HCT116 (cell line): ENCODE measurements at regions not wholly inside any gene's neighbourhood (a gene's known extent, or its start where the extent isn't known, plus 50 kb on each side); places are given as distances from the start of the nearest gene placed in this dataset.

Experiments
- ATAC-seq: fragments of 200-7000 bp; cut with Tn5 transposase; 2 replicates; pipeline ENCODE4 v1.9.1; 2020; ENCODE audit warnings: mild to moderate bottlenecking, moderate library complexity
- BruUV-seq: library from RNA; stranded (reverse); fragments of 400-500 nt; replicated peaks from 2 replicates; lab custom pipeline; 2021; lab: Mats Ljungman, UMichigan
- CTCF ChIA-PET: fragments of 300-600 bp; sonication (Branson Sonifier 250); formaldehyde crosslinking; loops from one replicate; lab custom pipeline; 2021; ENCODE audit warnings: antibody characterized with exemption; lab: Charles Lee
- POLR2A ChIA-PET: fragments of 300-600, 350-600 bp; sonication (Branson Sonifier 250); formaldehyde crosslinking; loops from one replicate; lab custom pipeline; 2021; ENCODE audit warnings: antibody characterized with exemption; lab: Charles Lee
- RAD21 ChIA-PET, 2 experiments: fragments of 300-600 bp; sonication (Branson Sonifier 250); formaldehyde crosslinking; loops; one replicate each; lab custom pipeline; 2023; ENCODE audit warnings: low total read pairs in 2 of 2; ENCODE audit not compliant: uncharacterized antibody in 2 of 2, unreplicated experiment in 2 of 2, low non-redundant PET in 1 of 2; lab: Charles Lee
- DNase-seq: peaks from one replicate; pipeline ENCODE4 v3.0.0-alpha.2; 2010; ENCODE audit warnings: low read depth, low spot score
- H2AFZ ChIP-seq: fragments of 200-600 bp; shearing (Covaris generic), sonication (generic); 2 replicates; pipeline ENCODE4 v1.6.1; 2017; ENCODE audit warnings: low read depth, mixed run types, mixed read lengths, antibody characterized with exemption, low read length; ENCODE audit not compliant: poor library complexity, severe bottlenecking
- H3K27ac ChIP-seq: 2 replicates; pipeline ENCODE4 v1.5.1; 2012; ENCODE audit warnings: low read depth, low read length
- H3K27me3 ChIP-seq: fragments of 200-600 bp; sonication (generic); 2 replicates; pipeline ENCODE4 v1.6.1; 2016; ENCODE audit warnings: mixed run types, low read length, mixed read lengths; ENCODE audit not compliant: insufficient read depth
- H3K36me3 ChIP-seq, 2 experiments: fragments of 200-500 bp in 1 of 2; fragments of 200-600 bp in 1 of 2; sonication (Bioruptor generic) in 1 of 2; sonication (generic) in 1 of 2; 2 replicates each; pipeline versions ENCODE4 v1.5.1 to v1.6.1; 2014 to 2016; ENCODE audit warnings: low read length in 2 of 2, inconsistent platforms in 1 of 2, mixed read lengths in 1 of 2, mixed run types in 1 of 2; ENCODE audit not compliant: insufficient read depth in 2 of 2, control insufficient read depth in 1 of 2
- H3K4me1 ChIP-seq, 2 experiments: fragments of 200-600 bp in 1 of 2; sonication (generic) in 1 of 2; 2 replicates each; pipeline versions ENCODE4 v1.5.1 to v1.6.1; 2012 to 2017; ENCODE audit warnings: low read length in 2 of 2, inconsistent platforms in 1 of 2, mild to moderate bottlenecking in 1 of 2, mixed read lengths in 1 of 2, mixed run types in 1 of 2, moderate library complexity in 1 of 2; ENCODE audit not compliant: insufficient read depth in 2 of 2, control insufficient read depth in 1 of 2
- H3K4me2 ChIP-seq: fragments of 200-600 bp; sonication (generic); 2 replicates; pipeline ENCODE4 v1.6.1; 2017; ENCODE audit warnings: mixed run types, low read length, mixed read lengths
- H3K4me3 ChIP-seq, 2 experiments: fragments of 200-600 bp in 1 of 2; sonication (generic) in 1 of 2; replicated peaks in 1 of 2; 2 replicates each; pipeline ENCODE4 v1.5.1; 2011 to 2016; ENCODE audit warnings: low read length in 2 of 2, control low read depth in 1 of 2, low read depth in 1 of 2, mild to moderate bottlenecking in 1 of 2, mixed read lengths in 1 of 2, mixed run types in 1 of 2
- H3K79me2 ChIP-seq: fragments of 200-600 bp; sonication (generic); 2 replicates; pipeline ENCODE4 v1.6.1; 2017; ENCODE audit warnings: mild to moderate bottlenecking, mixed run types, low read length, moderate library complexity, mixed read lengths; ENCODE audit not compliant: insufficient read depth
- H3K9ac ChIP-seq: fragments of 200-600 bp; sonication (generic); 2 replicates; pipeline ENCODE4 v1.6.1; 2016; ENCODE audit warnings: low read length, mixed read lengths
- H3K9me2 ChIP-seq: fragments of 200-600 bp; sonication (generic), shearing (Covaris generic); 2 replicates; pipeline ENCODE4 v1.6.1; 2017; ENCODE audit warnings: mixed run types, mild to moderate bottlenecking, moderate library complexity; ENCODE audit not compliant: insufficient read depth
- H3K9me3 ChIP-seq, 2 experiments: fragments of 200-500 bp in 1 of 2; fragments of 200-600 bp in 1 of 2; sonication (Bioruptor generic) in 1 of 2; sonication (generic) in 1 of 2; 2 replicates each; pipeline ENCODE4 v1.6.1; 2014 to 2017; ENCODE audit warnings: low read length in 2 of 2, mixed read lengths in 2 of 2, inconsistent platforms in 1 of 2, low read depth in 1 of 2, mild to moderate bottlenecking in 1 of 2, mixed run types in 1 of 2, moderate library complexity in 1 of 2; ENCODE audit not compliant: control insufficient read depth in 1 of 2, insufficient read depth in 1 of 2
- H4K20me1 ChIP-seq: fragments of 200-600 bp; sonication (generic), shearing (Covaris generic); 2 replicates; pipeline ENCODE4 v1.6.1; 2017; ENCODE audit warnings: mixed run types, mild to moderate bottlenecking, moderate library complexity; ENCODE audit not compliant: insufficient read depth
- ATF3 ChIP-seq: IDR thresholded peaks from 2 replicates; pipeline ENCODE4 v1.6.1; 2012
- CBX3 ChIP-seq: IDR thresholded peaks from 2 replicates; pipeline ENCODE4 v1.6.1; 2012; ENCODE audit warnings: low read depth
- CEBPB ChIP-seq: IDR thresholded peaks from 2 replicates; pipeline ENCODE4 v1.6.1; 2012; ENCODE audit warnings: low read depth
- EGR1 ChIP-seq: IDR thresholded peaks from 2 replicates; pipeline ENCODE4 v1.6.1; 2012; ENCODE audit warnings: low read depth
- ELF1 ChIP-seq: IDR thresholded peaks from 2 replicates; pipeline ENCODE4 v1.6.1; 2012; ENCODE audit warnings: low read depth, borderline replicate concordance
- EZH2 ChIP-seq: fragments of 200-600 bp; sonication (generic); IDR thresholded peaks from 2 replicates; pipeline ENCODE4 v1.6.1; 2017; ENCODE audit warnings: antibody characterized with exemption, mixed run types
- EZH2phosphoT487 ChIP-seq: fragments of 200-600 bp; IDR thresholded peaks from 2 replicates; pipeline ENCODE4 v1.6.1; 2018; ENCODE audit warnings: antibody characterized with exemption, borderline replicate concordance
- FOSL1 ChIP-seq: IDR thresholded peaks from 2 replicates; pipeline ENCODE4 v1.6.1; 2012; ENCODE audit warnings: low read depth
- JUND ChIP-seq: IDR thresholded peaks from 2 replicates; pipeline ENCODE4 v1.6.1; 2012
- MAX ChIP-seq: IDR thresholded peaks from 2 replicates; pipeline ENCODE4 v1.6.1; 2012
- POLR2A ChIP-seq: IDR thresholded peaks from 2 replicates; pipeline ENCODE4 v1.7.0; 2011; ENCODE audit warnings: borderline replicate concordance; ENCODE audit not compliant: insufficient read depth, insufficient read length; ENCODE audit errors: extremely low read depth
- POLR2AphosphoS5 ChIP-seq: IDR thresholded peaks from 2 replicates; pipeline ENCODE4 v1.6.1; 2011; ENCODE audit warnings: mild to moderate bottlenecking, low read depth, low read length, moderate library complexity
- REST ChIP-seq: IDR thresholded peaks from 2 replicates; pipeline ENCODE4 v1.6.1; 2012; ENCODE audit warnings: low read depth
- SIN3A ChIP-seq: IDR thresholded peaks from 2 replicates; pipeline ENCODE4 v1.6.1; 2012; ENCODE audit warnings: low read depth
- SP1 ChIP-seq: IDR thresholded peaks from 2 replicates; pipeline ENCODE4 v1.6.1; 2012; ENCODE audit warnings: low read depth
- YY1 ChIP-seq: IDR thresholded peaks from 2 replicates; pipeline ENCODE4 v1.6.1; 2011; ENCODE audit warnings: low read length, low read depth, moderate library complexity, mild to moderate bottlenecking; ENCODE audit not compliant: insufficient replicate concordance; ENCODE audit errors: extremely low read depth
- ZBTB33 ChIP-seq: IDR thresholded peaks from 2 replicates; pipeline ENCODE4 v1.6.1; 2011; ENCODE audit warnings: mild to moderate bottlenecking, low read length, moderate library complexity; ENCODE audit not compliant: insufficient replicate concordance; ENCODE audit errors: extremely low read depth
- ZFX ChIP-seq: fragments of 450-650 bp; IDR thresholded peaks from 2 replicates; pipeline ENCODE4 v1.6.1; 2017
- ZNF274 ChIP-seq: fragments of 200-500 bp; sonication (Bioruptor generic); IDR thresholded peaks from 2 replicates; pipeline ENCODE4 v1.6.1; 2014; ENCODE audit warnings: mild to moderate bottlenecking, low read depth, low read length, inconsistent platforms
- intact Hi-C: fragments of 100-400 bp; cut with micrococcal nuclease; formaldehyde crosslinking; loops from 2 replicates; pipeline ENCODE4 v1.10.0; 2022

GRCh38 chr3:79976466-79976865, 208.7 kb upstream of the ROBO1 start:
- ChIA-PET RAD21 (no interaction called here), POLR2A (no interaction called here)
- ATAC-seq = no peak

More at GRCh38 chr3:79976466-79976865, 208.7 kb upstream of the ROBO1 start:
- H3K9me3 ChIP-seq = peaks cover 22 to 23% of the 10 kb centered on the region in 2 experiments; a peak in 3 of 4 replicates
- DNase-seq = no peak
- no peaks in the 10 kb centered on the region for H4K20me1 ChIP-seq
- no peak overlapping the region for H2AFZ ChIP-seq
- no peak overlapping the region for H3K9ac ChIP-seq
- no peak overlapping the region for H3K4me3 ChIP-seq
- no peaks in the 10 kb centered on the region for H3K79me2 ChIP-seq
- TF ChIP-seq POLR2AphosphoS5 (no peak), CBX3 (no peak), EZH2phosphoT487 (no peak), ZBTB33 (no peak), POLR2A (no peak), REST (no peak), ATF3 (no peak), SP1 (no peak), FOSL1 (no peak), SIN3A (no peak), YY1 (no peak), EZH2 (no peak), MAX (no peak), CEBPB (no peak), ZNF274 (no peak), ELF1 (no peak), JUND (no peak), EGR1 (no peak), ZFX (no peak)
- TF ChIP-seq, all 23 proteins: peak for 0
- no peak overlapping the region for H3K4me2 ChIP-seq
- H3K36me3 ChIP-seq = no peaks in the 10 kb centered on the region
- BruUV-seq = no TSS peak
- no peaks in the 10 kb centered on the region for H3K27me3 ChIP-seq
- no peaks in the 10 kb centered on the region for H3K4me1 ChIP-seq
- H3K27ac ChIP-seq = no peak overlapping the region
- H3K9me2 ChIP-seq = no peaks in the 10 kb centered on the region
- intact Hi-C loops = no loop called here
- CTCF ChIA-PET = no interaction called here
